Fibroblast of the aortic adventitia (primary cell): ENCODE measurements at regions not wholly inside any gene's neighbourhood (a gene's known extent, or its start where the extent isn't known, plus 50 kb on each side); places are given as distances from the start of the nearest gene placed in this dataset.

ENCODE experiments used
- DNase-seq: peaks from one replicate; pipeline ENCODE4 v3.0.0-alpha.2; 2010; ENCODE audit warnings: low read depth
- H3K4me3 ChIP-seq: 2 replicates; pipeline ENCODE4 v1.5.1; 2011; ENCODE audit warnings: low read depth, mild to moderate bottlenecking, control low read depth, low read length, moderate library complexity
- CTCF ChIP-seq: IDR thresholded peaks from 2 replicates; pipeline ENCODE4 v1.5.1; 2011; ENCODE audit warnings: mild to moderate bottlenecking, low read length, control low read depth, inconsistent platforms; ENCODE audit not compliant: insufficient read depth

GRCh38 chr2:121030523-121030922, 254.5 kb downstream of the TFCP2L1 start:
- no peak for TF ChIP-seq CTCF
- no peak overlapping the region for H3K4me3 ChIP-seq
- no peak for DNase-seq

- no peak for TF ChIP-seq CTCF
- no peak for DNase-seq
- H3K4me3 ChIP-seq, result no peak overlapping the region
Measured at GRCh38 chr2:121031568-121032340, 253.2 kb downstream of the TFCP2L1 start.

- no peak for DNase-seq
- TF ChIP-seq CTCF, result no peak
Measured at GRCh38 chr2:121033461-121033996, 251.5 kb downstream of the TFCP2L1 start.

GRCh38 chr2:121034551-121034950, 250.5 kb downstream of the TFCP2L1 start:
- no peak overlapping the region for H3K4me3 ChIP-seq
- no peak for TF ChIP-seq CTCF
- no peak for DNase-seq

More at GRCh38 chr2:121033461-121033996, 251.5 kb downstream of the TFCP2L1 start:
- H3K4me3 ChIP-seq, result no peak overlapping the region

GRCh38 chr2:121036226-121036692, 248.7 kb downstream of the TFCP2L1 start:
- H3K4me3 ChIP-seq, result no peak overlapping the region
- no peak for DNase-seq
- no peak for TF ChIP-seq CTCF

GRCh38 chr2:121037480-121037879, 247.5 kb downstream of the TFCP2L1 start:
- DNase-seq, result no peak
- no peak overlapping the region for H3K4me3 ChIP-seq
- TF ChIP-seq CTCF, result no peak
